OCI-LY3 (cell line): ENCODE measurements at regions not wholly inside any gene's neighbourhood (a gene's known extent, or its start where the extent isn't known, plus 50 kb on each side); places are given as distances from the start of the nearest gene placed in this dataset.

Source experiments
- EZH2phosphoT487 ChIP-seq: fragments of 200-600 bp; shearing (Covaris generic); IDR thresholded peaks from 2 replicates; pipeline ENCODE4 v1.6.1; 2018; ENCODE audit warnings: antibody characterized with exemption, mixed run types, low read depth
- TF ChIP-seq, protein P1 (sequence below): fragments of 200-600, 300-600 bp; sonication (generic); IDR thresholded peaks from 2 replicates; pipeline ENCODE4 v1.5.1; 2014; ENCODE audit warnings: antibody characterized with exemption, low read length, low read depth

DNA sequence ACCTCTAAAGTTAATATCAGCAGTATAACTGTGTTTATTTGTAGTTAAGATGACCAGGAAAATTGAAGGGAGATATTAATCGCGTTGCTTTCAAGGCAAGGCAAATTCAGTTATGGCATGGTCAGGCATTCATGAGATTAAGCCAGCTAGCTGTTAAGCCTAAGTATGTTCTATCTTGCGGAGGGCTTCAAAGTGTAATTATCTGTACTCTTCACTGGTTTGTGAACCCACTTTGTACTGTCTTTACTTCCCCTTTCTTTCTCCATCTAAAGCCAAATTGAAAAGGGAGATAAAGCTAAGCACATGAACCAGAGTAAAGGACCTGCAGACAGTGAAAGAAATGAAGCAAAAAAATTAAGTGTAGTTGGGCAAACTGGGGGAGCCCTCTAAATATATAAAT, 483.1 kb upstream of the NRP1 start:
- TF ChIP-seq, protein P1, sequence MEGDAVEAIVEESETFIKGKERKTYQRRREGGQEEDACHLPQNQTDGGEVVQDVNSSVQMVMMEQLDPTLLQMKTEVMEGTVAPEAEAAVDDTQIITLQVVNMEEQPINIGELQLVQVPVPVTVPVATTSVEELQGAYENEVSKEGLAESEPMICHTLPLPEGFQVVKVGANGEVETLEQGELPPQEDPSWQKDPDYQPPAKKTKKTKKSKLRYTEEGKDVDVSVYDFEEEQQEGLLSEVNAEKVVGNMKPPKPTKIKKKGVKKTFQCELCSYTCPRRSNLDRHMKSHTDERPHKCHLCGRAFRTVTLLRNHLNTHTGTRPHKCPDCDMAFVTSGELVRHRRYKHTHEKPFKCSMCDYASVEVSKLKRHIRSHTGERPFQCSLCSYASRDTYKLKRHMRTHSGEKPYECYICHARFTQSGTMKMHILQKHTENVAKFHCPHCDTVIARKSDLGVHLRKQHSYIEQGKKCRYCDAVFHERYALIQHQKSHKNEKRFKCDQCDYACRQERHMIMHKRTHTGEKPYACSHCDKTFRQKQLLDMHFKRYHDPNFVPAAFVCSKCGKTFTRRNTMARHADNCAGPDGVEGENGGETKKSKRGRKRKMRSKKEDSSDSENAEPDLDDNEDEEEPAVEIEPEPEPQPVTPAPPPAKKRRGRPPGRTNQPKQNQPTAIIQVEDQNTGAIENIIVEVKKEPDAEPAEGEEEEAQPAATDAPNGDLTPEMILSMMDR, result no peak
- no peak for TF ChIP-seq EZH2phosphoT487
